K562 (cell line): ENCODE measurements at regions not wholly inside any gene's neighbourhood (a gene's known extent, or its start where the extent isn't known, plus 50 kb on each side); places are given as distances from the start of the nearest gene placed in this dataset.

ENCODE experiments used
- ATAC-seq: fragments of 200-7000 bp; cut with Tn5 transposase; 3 replicates; pipeline ENCODE4 v1.9.1; 2020; ENCODE audit warnings: moderate library complexity
- BruUV-seq: library from RNA; stranded (reverse); fragments of 400-500 nt; replicated peaks from 2 replicates; lab custom pipeline; 2021; lab: Mats Ljungman, UMichigan
- CTCF ChIA-PET: fragments of 300-600 bp; formaldehyde crosslinking; extraction: SDS; loops from one replicate; lab custom pipeline; 2021; ENCODE audit warnings: low intra/inter-chr PET ratio; lab: Yijun Ruan, JAX
- POLR2A ChIA-PET: fragments of 300-600, 350-650 bp; sonication (Branson Sonifier 250); formaldehyde crosslinking; extraction: SDS; loops from one replicate; lab custom pipeline; 2021; ENCODE audit warnings: antibody characterized with exemption, inconsistent platforms; lab: Yijun Ruan, JAX
- DNase-seq, 4 experiments: peaks; one replicate each; pipeline versions ENCODE4 v3.0.0 to v3.0.0-alpha.2; 2011 to 2018; ENCODE audit warnings: low spot score in 3 of 4, mixed read lengths in 3 of 4; ENCODE audit errors: extremely low read depth in 1 of 4
- FAIRE-seq: peaks from 2 replicates; lab custom pipeline; 2011; peaks lifted over from hg19 to GRCh38; lab: Jason Lieb, UNC
- H2AFZ ChIP-seq: 2 replicates; pipeline ENCODE4 v1.6.0; 2011; ENCODE audit warnings: low read depth, low read length, control low read depth, inconsistent platforms
- H3K27ac ChIP-seq: fragments of 200-600 bp; 3 replicates; pipeline ENCODE4 v1.8.0; 2011; ENCODE audit warnings: low read depth, mild to moderate bottlenecking, control low read depth, inconsistent platforms, low read length, moderate library complexity, mixed read lengths; ENCODE audit errors: extremely low read depth
- H3K27me3 ChIP-seq, 2 experiments: fragments of 300-600 bp in 1 of 2; 2 replicates in 1 of 2; 3 replicates in 1 of 2; pipeline versions ENCODE4 v1.6.0 to v1.8.0; 2011; ENCODE audit warnings: inconsistent platforms in 2 of 2, low read length in 2 of 2, mild to moderate bottlenecking in 1 of 2, mixed read lengths in 1 of 2, moderate library complexity in 1 of 2; ENCODE audit not compliant: control insufficient read depth in 2 of 2, insufficient read depth in 2 of 2
- H3K36me3 ChIP-seq: fragments of 300-600 bp; 3 replicates; pipeline ENCODE4 v1.8.0; 2011; ENCODE audit warnings: mild to moderate bottlenecking, low read length, inconsistent platforms; ENCODE audit not compliant: control insufficient read depth, insufficient read depth
- H3K4me1 ChIP-seq, 2 experiments: fragments of 200-600 bp in 1 of 2; replicated peaks in 1 of 2; 2 replicates in 1 of 2; 3 replicates in 1 of 2; pipeline versions ENCODE4 v1.5.1 to v1.8.0; 2011; ENCODE audit warnings: inconsistent platforms in 2 of 2, low read length in 2 of 2, mild to moderate bottlenecking in 1 of 2, mixed read lengths in 1 of 2, moderate library complexity in 1 of 2; ENCODE audit not compliant: control insufficient read depth in 2 of 2, insufficient read depth in 2 of 2
- H3K4me2 ChIP-seq: 2 replicates; pipeline ENCODE4 v1.6.1; 2011; ENCODE audit warnings: low read length, control low read depth, inconsistent platforms, mixed read lengths; ENCODE audit not compliant: insufficient read depth
- H3K4me3 ChIP-seq: fragments of 200-600 bp; sonication (generic), shearing (Covaris generic); 2 replicates; pipeline ENCODE4 v1.5.1; 2016; ENCODE audit warnings: control low read depth, inconsistent platforms
- H3K79me2 ChIP-seq: fragments of 200-600 bp; 3 replicates; pipeline ENCODE4 v1.8.0; 2011; ENCODE audit warnings: low read length, inconsistent platforms; ENCODE audit not compliant: control insufficient read depth, insufficient read depth
- H3K9ac ChIP-seq, 2 experiments: 2 replicates each; pipeline versions ENCODE4 v1.6.0 to v1.6.1; 2011; ENCODE audit warnings: low read depth in 2 of 2, low read length in 2 of 2, control low read depth in 1 of 2, inconsistent platforms in 1 of 2, mild to moderate bottlenecking in 1 of 2, mixed read lengths in 1 of 2; ENCODE audit not compliant: insufficient read depth in 1 of 2
- H3K9me1 ChIP-seq: one replicate; pipeline ENCODE4 v1.6.0; 2011; ENCODE audit warnings: inconsistent platforms, mild to moderate bottlenecking, low read length, moderate library complexity; ENCODE audit not compliant: control insufficient read depth, insufficient read depth
- H3K9me3 ChIP-seq: replicated peaks from 2 replicates; pipeline ENCODE4 v1.5.1; 2011; ENCODE audit warnings: low read depth, low read length, inconsistent platforms; ENCODE audit not compliant: control insufficient read depth, insufficient read depth
- H4K20me1 ChIP-seq: replicated peaks from 2 replicates; pipeline ENCODE4 v1.6.1; 2011; ENCODE audit warnings: low read length, inconsistent platforms, mixed read lengths; ENCODE audit not compliant: control insufficient read depth, insufficient read depth
- ATF6 ChIP-seq: sonication (generic); formaldehyde crosslinking; IDR thresholded peaks from 2 replicates; pipeline ENCODE4 v1.4.0; 2020; ENCODE audit warnings: mild to moderate bottlenecking, missing genetic modification reagents
- COPS2 ChIP-seq: fragments of 450-650 bp; conservative IDR thresholded peaks from 2 replicates; pipeline ENCODE4 v1.6.1; 2016; ENCODE audit warnings: mild to moderate bottlenecking, moderate library complexity
- FOXJ2 ChIP-seq: fragments of 200-800 bp; sonication (Bioruptor generic); IDR thresholded peaks from 2 replicates; pipeline ENCODE4 v1.6.1; 2016; ENCODE audit warnings: missing genetic modification characterization, missing compliant biosample characterization
- FOXM1 ChIP-seq, 2 experiments: fragments of 450-650 bp in 1 of 2; sonication (generic) in 1 of 2; formaldehyde crosslinking in 1 of 2; IDR thresholded peaks; 2 replicates each; pipeline versions ENCODE4 v1.6.1 to v1.9.0; 2017 to 2022; ENCODE audit warnings: low read depth in 2 of 2, mild to moderate bottlenecking in 2 of 2, missing genetic modification reagents in 1 of 2, moderate library complexity in 1 of 2
- HDAC3 ChIP-seq: fragments of 450-650 bp; IDR thresholded peaks from 2 replicates; pipeline ENCODE4 v1.6.1; 2018; ENCODE audit warnings: borderline replicate concordance, mild to moderate bottlenecking, moderate library complexity; ENCODE audit not compliant: partially characterized antibody
- RB1 ChIP-seq: fragments of 450-650 bp; IDR thresholded peaks from 2 replicates; pipeline ENCODE4 v1.6.1; 2017; ENCODE audit warnings: low read depth, mild to moderate bottlenecking
- RBM34 ChIP-seq: fragments of 200-400 bp; formaldehyde crosslinking; IDR thresholded peaks from 2 replicates; pipeline ENCODE4 v1.6.1; 2018; ENCODE audit warnings: low read length, borderline replicate concordance; ENCODE audit not compliant: insufficient read depth
- ZNF507 ChIP-seq: conservative IDR thresholded peaks from 2 replicates; pipeline ENCODE4 v1.6.1; 2017; ENCODE audit warnings: missing genetic modification characterization, missing compliant biosample characterization
- WGBS: fragments of 100-300 bp; shearing (Covaris generic); methylation state at CpG from one replicate; pipeline ENCODE4 v1.1.6; 2016; ENCODE audit warnings: low coverage, mixed read lengths; ENCODE audit not compliant: insufficient coverage; ENCODE audit errors: missing lambda C conversion rate; 5-methylcytosine and 5-hydroxymethylcytosine counted together
- in situ Hi-C: fragments of 300-500 bp; cut with MboI; formaldehyde crosslinking; loops from 4 replicates; pipeline ENCODE4 v1.15.0; 2018; ENCODE audit warnings: inconsistent platforms, mixed read lengths
- intact Hi-C: fragments of 100-400 bp; cut with micrococcal nuclease; formaldehyde crosslinking; loops from 2 replicates; pipeline ENCODE4 v1.14.2; 2022
- TF ChIP-seq, protein P1 (sequence below): fragments of 250-450 bp; sonication (Bioruptor Pico); IDR thresholded peaks from 2 replicates; pipeline ENCODE4 v1.8.0; 2022; ENCODE audit warnings: moderate library complexity, mild to moderate bottlenecking, inconsistent platforms
- TF ChIP-seq, protein P2 (sequence below), 2 experiments: fragments of 200-800 bp in 1 of 2; sonication (Bioruptor generic) in 1 of 2; sonication (generic) in 1 of 2; formaldehyde crosslinking in 1 of 2; IDR thresholded peaks in 1 of 2; conservative IDR thresholded peaks in 1 of 2; 2 replicates each; pipeline versions ENCODE4 v1.5.0 to v1.6.1; 2016 to 2020; ENCODE audit warnings: missing compliant biosample characterization in 1 of 2, missing genetic modification characterization in 1 of 2, missing genetic modification reagents in 1 of 2
- TF ChIP-seq, protein P3 (sequence below): fragments of 250-450 bp; sonication (Bioruptor Pico); IDR thresholded peaks from 2 replicates; pipeline ENCODE4 v1.6.1; 2021; ENCODE audit warnings: mild to moderate bottlenecking

DNA sequence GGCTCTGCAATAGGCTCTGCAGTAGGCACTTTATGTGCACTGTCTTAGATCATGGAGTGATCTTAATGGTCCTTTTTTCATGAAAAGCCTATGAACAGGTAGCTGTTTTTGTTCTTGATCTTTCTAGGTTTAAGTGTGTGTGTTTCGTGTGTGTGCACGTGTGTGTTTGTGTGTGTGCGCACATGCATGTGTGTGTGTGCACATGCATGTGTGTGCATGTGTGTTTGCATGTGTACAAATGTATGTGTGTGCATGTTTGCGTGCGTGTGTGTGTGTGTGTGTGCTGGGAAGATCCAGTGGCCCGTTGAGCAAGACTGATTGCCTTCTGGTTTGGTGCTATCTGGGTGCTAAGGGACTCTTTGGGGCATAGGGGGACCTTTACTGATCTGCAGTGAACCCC is 334.8 kb downstream of the GLRX3 start:
- H3K9me3 ChIP-seq = no peaks in the 10 kb centered on the region
- TF ChIP-seq, protein P1, sequence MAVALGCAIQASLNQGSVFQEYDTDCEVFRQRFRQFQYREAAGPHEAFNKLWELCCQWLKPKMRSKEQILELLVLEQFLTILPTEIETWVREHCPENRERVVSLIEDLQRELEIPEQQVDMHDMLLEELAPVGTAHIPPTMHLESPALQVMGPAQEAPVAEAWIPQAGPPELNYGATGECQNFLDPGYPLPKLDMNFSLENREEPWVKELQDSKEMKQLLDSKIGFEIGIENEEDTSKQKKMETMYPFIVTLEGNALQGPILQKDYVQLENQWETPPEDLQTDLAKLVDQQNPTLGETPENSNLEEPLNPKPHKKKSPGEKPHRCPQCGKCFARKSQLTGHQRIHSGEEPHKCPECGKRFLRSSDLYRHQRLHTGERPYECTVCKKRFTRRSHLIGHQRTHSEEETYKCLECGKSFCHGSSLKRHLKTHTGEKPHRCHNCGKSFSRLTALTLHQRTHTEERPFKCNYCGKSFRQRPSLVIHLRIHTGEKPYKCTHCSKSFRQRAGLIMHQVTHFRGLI (CRISPR knock-in tag) = no peak
- TF ChIP-seq ATF6 (CRISPR knock-in tag) (no peak), RBM34 (no peak), ZNF507 (no peak), HDAC3 (no peak), RB1 (no peak), FOXJ2 (tag) (no peak), COPS2 (no peak), FOXM1 (IDR thresholded peaks at IDR 0.05; ENCODE audit: low read depth) (no peak), FOXM1 (CRISPR knock-in tag; IDR thresholded peaks at IDR 0.05; ENCODE audit: low read depth) (no peak)
- TF ChIP-seq, protein P2, sequence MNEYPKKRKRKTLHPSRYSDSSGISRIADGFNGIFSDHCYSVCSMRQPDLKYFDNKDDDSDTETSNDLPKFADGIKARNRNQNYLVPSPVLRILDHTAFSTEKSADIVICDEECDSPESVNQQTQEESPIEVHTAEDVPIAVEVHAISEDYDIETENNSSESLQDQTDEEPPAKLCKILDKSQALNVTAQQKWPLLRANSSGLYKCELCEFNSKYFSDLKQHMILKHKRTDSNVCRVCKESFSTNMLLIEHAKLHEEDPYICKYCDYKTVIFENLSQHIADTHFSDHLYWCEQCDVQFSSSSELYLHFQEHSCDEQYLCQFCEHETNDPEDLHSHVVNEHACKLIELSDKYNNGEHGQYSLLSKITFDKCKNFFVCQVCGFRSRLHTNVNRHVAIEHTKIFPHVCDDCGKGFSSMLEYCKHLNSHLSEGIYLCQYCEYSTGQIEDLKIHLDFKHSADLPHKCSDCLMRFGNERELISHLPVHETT (CRISPR knock-in tag; conservative IDR thresholded peaks at IDR 0.05 in 1 of 2, IDR thresholded peaks at IDR 0.05 in 1 of 2) = no peak
- TF ChIP-seq, protein P3, sequence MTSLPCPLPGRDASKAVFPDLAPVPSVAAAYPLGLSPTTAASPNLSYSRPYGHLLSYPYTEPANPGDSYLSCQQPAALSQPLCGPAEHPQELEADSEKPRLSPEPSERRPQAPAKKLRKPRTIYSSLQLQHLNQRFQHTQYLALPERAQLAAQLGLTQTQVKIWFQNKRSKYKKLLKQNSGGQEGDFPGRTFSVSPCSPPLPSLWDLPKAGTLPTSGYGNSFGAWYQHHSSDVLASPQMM (CRISPR knock-in tag) = no peak
- no peak overlapping the region for H3K27ac ChIP-seq
- FAIRE-seq (no peak), ATAC-seq (no peak), DNase-seq (no peak)
- H3K79me2 ChIP-seq = no peaks in the 10 kb centered on the region
- intact Hi-C loops = no loop called here
- POLR2A ChIA-PET = no interaction called here
- in situ Hi-C loops = no loop called here
- no peaks in the 10 kb centered on the region for H3K9me1 ChIP-seq
- no peak overlapping the region for H2AFZ ChIP-seq
- CTCF ChIA-PET = no interaction called here
- no peaks in the 10 kb centered on the region for H4K20me1 ChIP-seq
- no peaks in the 10 kb centered on the region for H3K36me3 ChIP-seq
- no peak overlapping the region for H3K4me3 ChIP-seq
- no peak overlapping the region for H3K4me2 ChIP-seq
- peaks cover 8 to 16% of the 10 kb centered on the region in 2 experiments; a peak in 3 of 5 replicates for H3K27me3 ChIP-seq
- BruUV-seq = no TSS peak
- H3K9ac ChIP-seq = no peak overlapping the region
- 0% methylated on average over 6 of the region's 6 CpGs for WGBS
- no peaks in the 10 kb centered on the region for H3K4me1 ChIP-seq
